ENCODE measurements at regions not wholly inside any gene's neighbourhood (a gene's known extent, or its start where the extent isn't known, plus 50 kb on each side); places are given as distances from the start of the nearest gene placed in this dataset.
A peak's percentile ranks its signal among the peaks of the same experiment; 100 is the strongest.

- no peak overlapping the region for H3K18ac ChIP-seq (ENCODE audit: insufficient read length, low read depth, low read length)
- H3K9me3 ChIP-seq (ENCODE audit: control insufficient read depth, low read depth, low read length) = no peaks in the 10 kb centered on the region
- H2AK5ac ChIP-seq (ENCODE audit: insufficient read length, low read length) = no peak overlapping the region
- H3K27ac ChIP-seq (ENCODE audit: insufficient read length, low read depth, low read length) = no peak overlapping the region
- no peak overlapping the region for H2BK12ac ChIP-seq (ENCODE audit: insufficient read length, low read depth, low read length)
- H3K23ac ChIP-seq (ENCODE audit: insufficient read length, low read depth, low read length) = no peak overlapping the region
- no peaks in the 10 kb centered on the region for H3K79me2 ChIP-seq (ENCODE audit: insufficient read depth, low read length)
- H4K20me1 ChIP-seq (ENCODE audit: control insufficient read depth, insufficient read depth, insufficient read length) = no peaks in the 10 kb centered on the region
- H3K9ac ChIP-seq (ENCODE audit: extremely low read depth, insufficient read length, low read length) = no peak overlapping the region
- no peaks in the 10 kb centered on the region for H3K4me1 Mint-ChIP-seq
- WGBS (ENCODE audit: extremely low coverage, insufficient read length, low lambda C conversion rate) = no CpG with 5 or more reads among the region's 3 CpGs
- no peaks in the 10 kb centered on the region for H3K27me3 ChIP-seq (ENCODE audit: insufficient read depth, low read length)
- H2BK15ac ChIP-seq (ENCODE audit: low read depth, low read length) = no peak overlapping the region
- no peak overlapping the region for H2BK20ac ChIP-seq (ENCODE audit: low read depth, low read length, poor library complexity, severe bottlenecking)
- no peaks in the 10 kb centered on the region for H3K79me1 ChIP-seq (ENCODE audit: insufficient read depth, low read depth, low read length, poor library complexity, severe bottlenecking)
- H3K14ac ChIP-seq (ENCODE audit: insufficient read depth, low read length) = no peak overlapping the region
- H3K27ac Mint-ChIP-seq = no peak overlapping the region
- H3T11ph ChIP-seq (ENCODE audit: low read length) = no peak overlapping the region
- H4K8ac ChIP-seq (replicated peaks; ENCODE audit: insufficient read length, low read depth, low read length) = no peak overlapping the region
- no peak overlapping the region for H2BK120ac ChIP-seq (ENCODE audit: low read depth, low read length, poor library complexity, severe bottlenecking)
- no peak overlapping the region for H4K5ac ChIP-seq (ENCODE audit: insufficient read length, low read depth, low read length)
- H2BK5ac ChIP-seq (ENCODE audit: insufficient read length, low read length) = no peak overlapping the region
- no peak overlapping the region for H2AFZ ChIP-seq (ENCODE audit: low read length)
- H4K91ac ChIP-seq (ENCODE audit: insufficient read length, low read depth, low read length) = no peak overlapping the region
- H3K23me2 ChIP-seq (ENCODE audit: insufficient read length, low read depth, low read length, poor library complexity, severe bottlenecking) = no peaks in the 10 kb centered on the region
- H3K4me1 ChIP-seq (ENCODE audit: insufficient read depth, low read length) = no peaks in the 10 kb centered on the region
- H3K36me3 Mint-ChIP-seq (ENCODE audit: insufficient read depth in 1 of 3, low read depth in 3 of 3) = no peaks in the 10 kb centered on the region
- H3K27me3 Mint-ChIP-seq (ENCODE audit: low read depth) = peaks cover 25% of the 10 kb centered on the region
- H3K4me2 ChIP-seq (ENCODE audit: insufficient read depth, insufficient read length, low read length) = no peak overlapping the region
- no peak overlapping the region for H3K56ac ChIP-seq (ENCODE audit: insufficient read length, low read depth, low read length)
- H3K9me3 Mint-ChIP-seq = no peaks in the 10 kb centered on the region
- H3K4me3 Mint-ChIP-seq = no peak overlapping the region
- peak; percentile 57 for DNase-seq
- no peak overlapping the region for H3K4ac ChIP-seq (ENCODE audit: low read depth, low read length)
- TF ChIP-seq CTCF (conservative IDR thresholded peaks at IDR 0.05) = peak; percentile 56
Measured at GRCh38 chr9:33651125-33651524, 127.1 kb downstream of the ANKRD18B start.
